GM23338 (cell line): ENCODE measurements at regions not wholly inside any gene's neighbourhood (a gene's known extent, or its start where the extent isn't known, plus 50 kb on each side); places are given as distances from the start of the nearest gene placed in this dataset.

ENCODE experiments used
- ATAC-seq: fragments of 200-7000 bp; cut with Tn5 transposase; 3 replicates; pipeline ENCODE4 v1.9.1; 2020
- DNase-seq: peaks from one replicate; pipeline ENCODE4 v3.0.0-alpha.2; 2015; ENCODE audit warnings: low spot score
- H2AFZ ChIP-seq: fragments of 200-600 bp; sonication (generic); 2 replicates; pipeline ENCODE4 v1.8.0; 2016; ENCODE audit warnings: antibody characterized with exemption, mild to moderate bottlenecking, moderate library complexity
- H3F3A ChIP-seq: fragments of 200-600 bp; sonication (generic); replicated peaks from 2 replicates; pipeline ENCODE4 v1.8.0; 2017; ENCODE audit warnings: antibody characterized with exemption, mixed run types, low read depth
- H3K27ac ChIP-seq: fragments of 200-600 bp; sonication (generic); 2 replicates; pipeline ENCODE4 v1.6.1; 2016; ENCODE audit warnings: low read depth
- H3K27me3 ChIP-seq: fragments of 200-600 bp; sonication (generic); 2 replicates; pipeline ENCODE4 v1.8.0; 2016; ENCODE audit warnings: mild to moderate bottlenecking, mixed run types, moderate library complexity; ENCODE audit not compliant: insufficient read depth
- H3K36me3 ChIP-seq: fragments of 200-600 bp; sonication (generic); 2 replicates; pipeline ENCODE4 v1.8.0; 2016; ENCODE audit warnings: mild to moderate bottlenecking; ENCODE audit not compliant: insufficient read depth
- H3K4me1 ChIP-seq: fragments of 200-600 bp; sonication (generic); 2 replicates; pipeline ENCODE4 v1.8.0; 2016; ENCODE audit warnings: mild to moderate bottlenecking, moderate library complexity; ENCODE audit not compliant: insufficient read depth
- H3K4me2 ChIP-seq: fragments of 200-600 bp; sonication (generic); 2 replicates; pipeline ENCODE4 v1.7.1; 2017; ENCODE audit warnings: mixed run types
- H3K4me3 ChIP-seq: fragments of 200-600 bp; sonication (generic); 2 replicates; pipeline ENCODE4 v1.6.1; 2016; ENCODE audit warnings: mixed run types
- H3K79me2 ChIP-seq: fragments of 200-600 bp; sonication (generic); replicated peaks from 2 replicates; pipeline ENCODE4 v1.8.0; 2017; ENCODE audit warnings: mild to moderate bottlenecking; ENCODE audit not compliant: insufficient read depth
- H3K9me2 ChIP-seq: fragments of 200-600 bp; sonication (generic); 2 replicates; pipeline ENCODE4 v1.8.0; 2017; ENCODE audit not compliant: insufficient read depth
- H4K20me1 ChIP-seq: fragments of 200-600 bp; sonication (generic); replicated peaks from 2 replicates; pipeline ENCODE4 v1.8.0; 2017; ENCODE audit warnings: mild to moderate bottlenecking; ENCODE audit not compliant: insufficient read depth
- H3K27ac Mint-ChIP-seq: 2 replicates; pipeline ENCODE4 v1.8.0; 2020; ENCODE audit warnings: inconsistent platforms, mild to moderate bottlenecking, moderate library complexity, mixed read lengths
- H3K27me3 Mint-ChIP-seq: 3 replicates; pipeline ENCODE4 v1.8.0; 2022; ENCODE audit warnings: low read depth, mild to moderate bottlenecking, moderate library complexity, mixed read lengths, inconsistent platforms; ENCODE audit not compliant: insufficient read depth, poor library complexity
- H3K36me3 Mint-ChIP-seq: 3 replicates; pipeline ENCODE4 v1.8.0; 2021; ENCODE audit warnings: low read depth, mild to moderate bottlenecking, inconsistent platforms, moderate library complexity, mixed read lengths
- H3K4me1 Mint-ChIP-seq: 3 replicates; pipeline ENCODE4 v1.8.0; 2020; ENCODE audit warnings: mild to moderate bottlenecking, inconsistent platforms, mixed read lengths
- H3K4me3 Mint-ChIP-seq: 3 replicates; pipeline ENCODE4 v1.8.0; 2021; ENCODE audit warnings: moderate library complexity, mild to moderate bottlenecking, inconsistent platforms, mixed read lengths
- H3K9me3 Mint-ChIP-seq: 3 replicates; pipeline ENCODE4 v1.8.0; 2020; ENCODE audit warnings: moderate library complexity, mild to moderate bottlenecking, inconsistent platforms, mixed read lengths
- CREB1 ChIP-seq: fragments of 250-450 bp; sonication (Bioruptor Pico); IDR thresholded peaks from 2 replicates; pipeline ENCODE4 v1.5.0; 2020; ENCODE audit warnings: low read depth, mild to moderate bottlenecking, moderate library complexity
- ETS1 ChIP-seq: IDR thresholded peaks from 2 replicates; pipeline ENCODE4 v1.6.1; 2016; ENCODE audit warnings: antibody characterized with exemption
- EZH2 ChIP-seq: fragments of 200-600 bp; sonication (generic); IDR thresholded peaks from one replicate; pipeline ENCODE4 v1.8.0; 2017; ENCODE audit warnings: antibody characterized with exemption, mild to moderate bottlenecking, low read depth; ENCODE audit not compliant: unreplicated experiment
- EZH2phosphoT487 ChIP-seq: fragments of 200-600 bp; sonication (generic); IDR thresholded peaks from one replicate; pipeline ENCODE4 v1.8.1; 2018; ENCODE audit warnings: antibody characterized with exemption; ENCODE audit not compliant: unreplicated experiment
- JUNB ChIP-seq: IDR thresholded peaks from one replicate; pipeline ENCODE4 v1.6.1; 2016; ENCODE audit warnings: antibody characterized with exemption; ENCODE audit not compliant: unreplicated experiment
- NANOG ChIP-seq: IDR thresholded peaks from 2 replicates; pipeline ENCODE4 v1.6.1; 2016; ENCODE audit warnings: antibody characterized with exemption, borderline replicate concordance
- POLR2AphosphoS5 ChIP-seq: IDR thresholded peaks from 2 replicates; pipeline ENCODE4 v1.6.1; 2016; ENCODE audit warnings: antibody characterized with exemption, low read depth
- STAT1 ChIP-seq: IDR thresholded peaks from one replicate; pipeline ENCODE4 v1.6.1; 2016; ENCODE audit warnings: antibody characterized with exemption; ENCODE audit not compliant: unreplicated experiment
- ZNF114 ChIP-seq: fragments of 250-450 bp; sonication (Bioruptor Pico); IDR thresholded peaks from 2 replicates; pipeline ENCODE4 v1.5.0; 2020; ENCODE audit warnings: mild to moderate bottlenecking, moderate library complexity
- ZNF331 ChIP-seq: fragments of 250-450 bp; sonication (Bioruptor Pico); IDR thresholded peaks from 2 replicates; pipeline ENCODE4 v1.5.0; 2020; ENCODE audit warnings: low read depth, mild to moderate bottlenecking, moderate library complexity
- TF ChIP-seq, protein P1 (sequence below): fragments of 250-450 bp; sonication (Bioruptor Pico); IDR thresholded peaks from 2 replicates; pipeline ENCODE4 v1.5.0; 2020; ENCODE audit warnings: mild to moderate bottlenecking, moderate library complexity
- TF ChIP-seq, protein P2 (sequence below): IDR thresholded peaks from one replicate; pipeline ENCODE4 v1.6.1; 2018; ENCODE audit warnings: antibody characterized with exemption; ENCODE audit not compliant: unreplicated experiment

- TF ChIP-seq, protein P1, sequence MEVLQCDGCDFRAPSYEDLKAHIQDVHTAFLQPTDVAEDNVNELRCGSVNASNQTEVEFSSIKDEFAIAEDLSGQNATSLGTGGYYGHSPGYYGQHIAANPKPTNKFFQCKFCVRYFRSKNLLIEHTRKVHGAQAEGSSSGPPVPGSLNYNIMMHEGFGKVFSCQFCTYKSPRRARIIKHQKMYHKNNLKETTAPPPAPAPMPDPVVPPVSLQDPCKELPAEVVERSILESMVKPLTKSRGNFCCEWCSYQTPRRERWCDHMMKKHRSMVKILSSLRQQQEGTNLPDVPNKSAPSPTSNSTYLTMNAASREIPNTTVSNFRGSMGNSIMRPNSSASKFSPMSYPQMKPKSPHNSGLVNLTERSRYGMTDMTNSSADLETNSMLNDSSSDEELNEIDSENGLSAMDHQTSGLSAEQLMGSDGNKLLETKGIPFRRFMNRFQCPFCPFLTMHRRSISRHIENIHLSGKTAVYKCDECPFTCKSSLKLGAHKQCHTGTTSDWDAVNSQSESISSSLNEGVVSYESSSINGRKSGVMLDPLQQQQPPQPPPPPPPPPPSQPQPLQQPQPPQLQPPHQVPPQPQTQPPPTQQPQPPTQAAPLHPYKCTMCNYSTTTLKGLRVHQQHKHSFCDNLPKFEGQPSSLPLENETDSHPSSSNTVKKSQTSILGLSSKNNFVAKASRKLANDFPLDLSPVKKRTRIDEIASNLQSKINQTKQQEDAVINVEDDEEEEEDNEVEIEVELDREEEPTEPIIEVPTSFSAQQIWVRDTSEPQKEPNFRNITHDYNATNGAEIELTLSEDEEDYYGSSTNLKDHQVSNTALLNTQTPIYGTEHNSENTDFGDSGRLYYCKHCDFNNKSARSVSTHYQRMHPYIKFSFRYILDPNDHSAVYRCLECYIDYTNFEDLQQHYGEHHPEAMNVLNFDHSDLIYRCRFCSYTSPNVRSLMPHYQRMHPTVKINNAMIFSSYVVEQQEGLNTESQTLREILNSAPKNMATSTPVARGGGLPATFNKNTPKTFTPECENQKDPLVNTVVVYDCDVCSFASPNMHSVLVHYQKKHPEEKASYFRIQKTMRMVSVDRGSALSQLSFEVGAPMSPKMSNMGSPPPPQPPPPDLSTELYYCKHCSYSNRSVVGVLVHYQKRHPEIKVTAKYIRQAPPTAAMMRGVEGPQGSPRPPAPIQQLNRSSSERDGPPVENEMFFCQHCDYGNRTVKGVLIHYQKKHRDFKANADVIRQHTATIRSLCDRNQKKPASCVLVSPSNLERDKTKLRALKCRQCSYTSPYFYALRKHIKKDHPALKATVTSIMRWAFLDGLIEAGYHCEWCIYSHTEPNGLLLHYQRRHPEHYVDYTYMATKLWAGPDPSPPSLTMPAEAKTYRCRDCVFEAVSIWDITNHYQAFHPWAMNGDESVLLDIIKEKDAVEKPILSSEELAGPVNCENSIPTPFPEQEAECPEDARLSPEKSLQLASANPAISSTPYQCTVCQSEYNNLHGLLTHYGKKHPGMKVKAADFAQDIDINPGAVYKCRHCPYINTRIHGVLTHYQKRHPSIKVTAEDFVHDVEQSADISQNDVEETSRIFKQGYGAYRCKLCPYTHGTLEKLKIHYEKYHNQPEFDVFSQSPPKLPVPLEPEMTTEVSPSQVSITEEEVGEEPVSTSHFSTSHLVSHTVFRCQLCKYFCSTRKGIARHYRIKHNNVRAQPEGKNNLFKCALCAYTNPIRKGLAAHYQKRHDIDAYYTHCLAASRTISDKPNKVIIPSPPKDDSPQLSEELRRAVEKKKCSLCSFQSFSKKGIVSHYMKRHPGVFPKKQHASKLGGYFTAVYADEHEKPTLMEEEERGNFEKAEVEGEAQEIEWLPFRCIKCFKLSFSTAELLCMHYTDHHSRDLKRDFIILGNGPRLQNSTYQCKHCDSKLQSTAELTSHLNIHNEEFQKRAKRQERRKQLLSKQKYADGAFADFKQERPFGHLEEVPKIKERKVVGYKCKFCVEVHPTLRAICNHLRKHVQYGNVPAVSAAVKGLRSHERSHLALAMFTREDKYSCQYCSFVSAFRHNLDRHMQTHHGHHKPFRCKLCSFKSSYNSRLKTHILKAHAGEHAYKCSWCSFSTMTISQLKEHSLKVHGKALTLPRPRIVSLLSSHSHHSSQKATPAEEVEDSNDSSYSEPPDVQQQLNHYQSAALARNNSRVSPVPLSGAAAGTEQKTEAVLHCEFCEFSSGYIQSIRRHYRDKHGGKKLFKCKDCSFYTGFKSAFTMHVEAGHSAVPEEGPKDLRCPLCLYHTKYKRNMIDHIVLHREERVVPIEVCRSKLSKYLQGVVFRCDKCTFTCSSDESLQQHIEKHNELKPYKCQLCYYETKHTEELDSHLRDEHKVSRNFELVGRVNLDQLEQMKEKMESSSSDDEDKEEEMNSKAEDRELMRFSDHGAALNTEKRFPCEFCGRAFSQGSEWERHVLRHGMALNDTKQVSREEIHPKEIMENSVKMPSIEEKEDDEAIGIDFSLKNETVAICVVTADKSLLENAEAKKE (CRISPR knock-in tag), result no peak
- TF ChIP-seq POLR2AphosphoS5 (no peak), ZNF331 (CRISPR knock-in tag) (no peak)
Measured at GRCh38 chr18:23333827-23334226, 119.3 kb upstream of the RIOK3 start (continued).

- Histone ChIP-seq H3F3A (0 out of 2 replicates have a peak, but pooled peaks cover 5% of the 10 kb centered on the region), H3K4me2 (no peak overlapping the region), H3K4me1 (peaks cover 5% of the 10 kb centered on the region; the same call in 1 of the 2 replicates), H3K79me2 (no peaks in the 10 kb centered on the region), H3K27me3 (no peaks in the 10 kb centered on the region), H3K36me3 (no peaks in the 10 kb centered on the region), H3K27ac (no peak overlapping the region), H3K9me2 (peaks cover 4% of the 10 kb centered on the region; the same call in 1 of the 2 replicates), H3K4me3 (no peak overlapping the region), H4K20me1 (no peaks in the 10 kb centered on the region), H2AFZ (no peak overlapping the region)
- Mint-ChIP-seq H3K4me1 (peaks cover 22% of the 10 kb centered on the region), H3K27ac (no peak overlapping the region), H3K36me3 (peaks cover 9% of the 10 kb centered on the region; the same call in 2 of the 3 replicates), H3K27me3 (peaks cover 6% of the 10 kb centered on the region), H3K4me3 (no peak overlapping the region), H3K9me3 (no peaks in the 10 kb centered on the region; the same call in 2 of the 3 replicates)
- ATAC-seq (no peak), DNase-seq (no peak)
- TF ChIP-seq CREB1 (CRISPR knock-in tag) (no peak), STAT1 (no peak), NANOG (no peak), ZNF331 (CRISPR knock-in tag) (no peak), EZH2phosphoT487 (no peak), JUNB (no peak), EZH2 (no peak), ETS1 (no peak), ZNF114 (CRISPR knock-in tag) (no peak)
- TF ChIP-seq, protein P2, sequence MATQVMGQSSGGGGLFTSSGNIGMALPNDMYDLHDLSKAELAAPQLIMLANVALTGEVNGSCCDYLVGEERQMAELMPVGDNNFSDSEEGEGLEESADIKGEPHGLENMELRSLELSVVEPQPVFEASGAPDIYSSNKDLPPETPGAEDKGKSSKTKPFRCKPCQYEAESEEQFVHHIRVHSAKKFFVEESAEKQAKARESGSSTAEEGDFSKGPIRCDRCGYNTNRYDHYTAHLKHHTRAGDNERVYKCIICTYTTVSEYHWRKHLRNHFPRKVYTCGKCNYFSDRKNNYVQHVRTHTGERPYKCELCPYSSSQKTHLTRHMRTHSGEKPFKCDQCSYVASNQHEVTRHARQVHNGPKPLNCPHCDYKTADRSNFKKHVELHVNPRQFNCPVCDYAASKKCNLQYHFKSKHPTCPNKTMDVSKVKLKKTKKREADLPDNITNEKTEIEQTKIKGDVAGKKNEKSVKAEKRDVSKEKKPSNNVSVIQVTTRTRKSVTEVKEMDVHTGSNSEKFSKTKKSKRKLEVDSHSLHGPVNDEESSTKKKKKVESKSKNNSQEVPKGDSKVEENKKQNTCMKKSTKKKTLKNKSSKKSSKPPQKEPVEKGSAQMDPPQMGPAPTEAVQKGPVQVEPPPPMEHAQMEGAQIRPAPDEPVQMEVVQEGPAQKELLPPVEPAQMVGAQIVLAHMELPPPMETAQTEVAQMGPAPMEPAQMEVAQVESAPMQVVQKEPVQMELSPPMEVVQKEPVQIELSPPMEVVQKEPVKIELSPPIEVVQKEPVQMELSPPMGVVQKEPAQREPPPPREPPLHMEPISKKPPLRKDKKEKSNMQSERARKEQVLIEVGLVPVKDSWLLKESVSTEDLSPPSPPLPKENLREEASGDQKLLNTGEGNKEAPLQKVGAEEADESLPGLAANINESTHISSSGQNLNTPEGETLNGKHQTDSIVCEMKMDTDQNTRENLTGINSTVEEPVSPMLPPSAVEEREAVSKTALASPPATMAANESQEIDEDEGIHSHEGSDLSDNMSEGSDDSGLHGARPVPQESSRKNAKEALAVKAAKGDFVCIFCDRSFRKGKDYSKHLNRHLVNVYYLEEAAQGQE, result no peak
Measured at GRCh38 chr18:23334569-23334968, 118.5 kb upstream of the RIOK3 start.
